SU-DHL-6 (cell line): ENCODE measurements at regions not wholly inside any gene's neighbourhood (a gene's known extent, or its start where the extent isn't known, plus 50 kb on each side); places are given as distances from the start of the nearest gene placed in this dataset.

Source experiments
- H2AFZ ChIP-seq: fragments of 200-600 bp; sonication (generic); 2 replicates; pipeline ENCODE4 v1.6.1; 2014; ENCODE audit warnings: low read depth, mild to moderate bottlenecking, moderate library complexity, mixed read lengths, antibody characterized with exemption, low read length; ENCODE audit not compliant: severe bottlenecking
- H3F3A ChIP-seq: fragments of 200-600 bp; shearing (Covaris generic); 2 replicates; pipeline ENCODE4 v1.6.0; 2016; ENCODE audit warnings: antibody characterized with exemption, mild to moderate bottlenecking; ENCODE audit not compliant: insufficient read depth
- H3K27ac ChIP-seq: fragments of 200-600 bp; sonication (generic); 2 replicates; pipeline ENCODE4 v1.5.1; 2016; ENCODE audit warnings: low read depth, mild to moderate bottlenecking, low read length, moderate library complexity, mixed read lengths
- H3K27me3 ChIP-seq: fragments of 200-600 bp; sonication (generic), shearing (Covaris generic); 2 replicates; pipeline ENCODE4 v1.6.0; 2014; ENCODE audit warnings: mild to moderate bottlenecking, low read length
- H3K36me3 ChIP-seq: fragments of 200-600 bp; sonication (generic); 2 replicates; pipeline ENCODE4 v1.6.1; 2014; ENCODE audit warnings: mild to moderate bottlenecking, low read length, mixed read lengths
- H3K4me2 ChIP-seq: fragments of 300-600, 200-600 bp; shearing (Covaris generic), sonication (generic); 2 replicates; pipeline ENCODE4 v1.6.0; 2014; ENCODE audit warnings: low read length, low read depth, mild to moderate bottlenecking; ENCODE audit not compliant: poor library complexity, severe bottlenecking
- H3K4me3 ChIP-seq: fragments of 200-600 bp; sonication (generic); 2 replicates; pipeline ENCODE4 v1.5.1; 2014; ENCODE audit warnings: antibody characterized with exemption, low read length, mild to moderate bottlenecking, mixed read lengths; ENCODE audit not compliant: insufficient read depth, poor library complexity, severe bottlenecking
- H3K79me2 ChIP-seq: fragments of 200-600 bp; sonication (generic); 2 replicates; pipeline ENCODE4 v1.6.1; 2014; ENCODE audit warnings: mild to moderate bottlenecking, low read length, moderate library complexity; ENCODE audit not compliant: insufficient read depth
- H3K9ac ChIP-seq: fragments of 200-600 bp; sonication (generic); 2 replicates; pipeline ENCODE4 v1.7.0; 2014; ENCODE audit warnings: mild to moderate bottlenecking, low read length
- H3K9me2 ChIP-seq: fragments of 200-600 bp; sonication (generic); replicated peaks from 2 replicates; pipeline ENCODE4 v1.6.1; 2014; ENCODE audit warnings: low read length; ENCODE audit not compliant: insufficient read depth
- H3K9me3 ChIP-seq: fragments of 200-600 bp; sonication (generic); 2 replicates; pipeline ENCODE4 v1.6.1; 2014; ENCODE audit warnings: low read length, mixed read lengths; ENCODE audit not compliant: insufficient read depth
- H4K20me1 ChIP-seq: fragments of 200-600 bp; sonication (generic); 2 replicates; pipeline ENCODE4 v1.6.1; 2014; ENCODE audit warnings: low read depth, mild to moderate bottlenecking, antibody characterized with exemption, low read length, moderate library complexity, mixed read lengths
- CTCF ChIP-seq: fragments of 200-600 bp; sonication (generic); IDR thresholded peaks from one replicate; pipeline ENCODE4 v1.5.1; 2017; ENCODE audit warnings: antibody characterized with exemption, mild to moderate bottlenecking, low read length, moderate library complexity; ENCODE audit not compliant: insufficient read depth, poor library complexity, severe bottlenecking
- EZH2phosphoT487 ChIP-seq: fragments of 200-600 bp; sonication (generic), shearing (Covaris generic); conservative IDR thresholded peaks from 2 replicates; pipeline ENCODE4 v1.6.1; 2018; ENCODE audit warnings: mild to moderate bottlenecking, antibody characterized with exemption, low read length, moderate library complexity, mixed read lengths

- Histone ChIP-seq H3K9me3 (no peaks in the 10 kb centered on the region), H3K9ac (no peak overlapping the region)
- TF ChIP-seq CTCF (no peak), EZH2phosphoT487 (no peak)
Measured at GRCh38 chr1:228987286-228987685, 252.0 kb downstream of the RHOU start.

GRCh38 chr1:228987736-228988506, 252.6 kb downstream of the RHOU start:
- Histone ChIP-seq H3K9me3 (no peaks in the 10 kb centered on the region), H3K27ac (no peak overlapping the region), H2AFZ (no peak overlapping the region)

More at GRCh38 chr1:228987286-228987685, 252.0 kb downstream of the RHOU start:
- Histone ChIP-seq H4K20me1 (no peaks in the 10 kb centered on the region), H3K79me2 (no peaks in the 10 kb centered on the region), H3F3A (no peaks in the 10 kb centered on the region), H3K27me3 (no peaks in the 10 kb centered on the region), H3K27ac (no peak overlapping the region), H3K36me3 (no peaks in the 10 kb centered on the region), H2AFZ (no peak overlapping the region), H3K4me3 (no peak overlapping the region), H3K4me2 (no peak overlapping the region), H3K9me2 (no peaks in the 10 kb centered on the region)

GRCh38 chr1:228988664-228989063, 253.4 kb downstream of the RHOU start:
- no peaks in the 10 kb centered on the region for H3K27me3 ChIP-seq
- no peak for TF ChIP-seq EZH2phosphoT487
- TF ChIP-seq CTCF: no peak
- no peak overlapping the region for H2AFZ ChIP-seq
- no peak overlapping the region for H3K4me2 ChIP-seq
- no peaks in the 10 kb centered on the region for H3K79me2 ChIP-seq
- no peak overlapping the region for H3K4me3 ChIP-seq
- no peaks in the 10 kb centered on the region for H3K9me2 ChIP-seq
- H3K27ac ChIP-seq: no peak overlapping the region
- no peak overlapping the region for H3K9ac ChIP-seq
- no peaks in the 10 kb centered on the region for H3F3A ChIP-seq
- H3K9me3 ChIP-seq: no peaks in the 10 kb centered on the region
- H3K36me3 ChIP-seq: no peaks in the 10 kb centered on the region
- no peaks in the 10 kb centered on the region for H4K20me1 ChIP-seq

More at GRCh38 chr1:228987736-228988506, 252.6 kb downstream of the RHOU start:
- Histone ChIP-seq H3K4me2 (no peak overlapping the region), H3K9me2 (no peaks in the 10 kb centered on the region), H3F3A (no peaks in the 10 kb centered on the region), H3K9ac (no peak overlapping the region), H3K27me3 (no peaks in the 10 kb centered on the region), H3K36me3 (no peaks in the 10 kb centered on the region), H4K20me1 (no peaks in the 10 kb centered on the region), H3K79me2 (no peaks in the 10 kb centered on the region), H3K4me3 (no peak overlapping the region)
- TF ChIP-seq CTCF (no peak), EZH2phosphoT487 (no peak)
